ENCODE measurements at regions not wholly inside any gene's neighbourhood (a gene's known extent, or its start where the extent isn't known, plus 50 kb on each side); places are given as distances from the start of the nearest gene placed in this dataset.
"Not testable (repeated sequence)": the region's sequence is repeated elsewhere in the genome, so short reads cannot be mapped to it uniquely, and the experiment has no call there.

- ATAC-seq (no peak), DNase-seq (no peak)
Observed at GRCh38 chr2:34305587-34305986, 706.5 kb upstream of the FAM98A start.

- DNase-seq (no peak), ATAC-seq (no peak)
Observed at GRCh38 chr2:34294961-34295360, 695.9 kb upstream of the FAM98A start.

DNA sequence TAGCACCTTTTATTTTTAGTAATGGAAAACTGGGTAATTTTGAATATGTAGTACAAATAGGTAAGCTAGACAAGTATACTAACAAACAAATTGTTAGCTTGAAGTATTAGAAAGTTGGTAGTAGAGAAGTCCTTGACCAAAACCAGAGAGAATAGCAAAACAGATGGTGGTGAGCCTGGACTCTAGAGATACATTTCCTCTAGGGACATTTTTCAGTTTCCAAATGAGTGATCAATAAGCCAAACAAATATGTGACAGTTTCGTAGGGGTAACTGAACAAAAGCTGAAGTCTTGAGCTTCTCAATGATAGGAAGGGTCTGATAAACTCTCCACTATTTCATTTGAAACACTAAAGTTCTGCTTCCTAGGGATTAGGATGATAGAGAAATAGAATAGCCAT, 692.0 kb upstream of the FAM98A start:
- ATAC-seq, result no peak
- DNase-seq, result no peak

- no peak for DNase-seq
Observed at GRCh38 chr2:34288016-34288415, 688.9 kb upstream of the FAM98A start.

GRCh38 chr2:34280606-34281005, 681.5 kb upstream of the FAM98A start:
- DNase-seq, result no peak
- ATAC-seq, result no peak

More at GRCh38 chr2:34288016-34288415, 688.9 kb upstream of the FAM98A start:
- no peak for ATAC-seq

DNA sequence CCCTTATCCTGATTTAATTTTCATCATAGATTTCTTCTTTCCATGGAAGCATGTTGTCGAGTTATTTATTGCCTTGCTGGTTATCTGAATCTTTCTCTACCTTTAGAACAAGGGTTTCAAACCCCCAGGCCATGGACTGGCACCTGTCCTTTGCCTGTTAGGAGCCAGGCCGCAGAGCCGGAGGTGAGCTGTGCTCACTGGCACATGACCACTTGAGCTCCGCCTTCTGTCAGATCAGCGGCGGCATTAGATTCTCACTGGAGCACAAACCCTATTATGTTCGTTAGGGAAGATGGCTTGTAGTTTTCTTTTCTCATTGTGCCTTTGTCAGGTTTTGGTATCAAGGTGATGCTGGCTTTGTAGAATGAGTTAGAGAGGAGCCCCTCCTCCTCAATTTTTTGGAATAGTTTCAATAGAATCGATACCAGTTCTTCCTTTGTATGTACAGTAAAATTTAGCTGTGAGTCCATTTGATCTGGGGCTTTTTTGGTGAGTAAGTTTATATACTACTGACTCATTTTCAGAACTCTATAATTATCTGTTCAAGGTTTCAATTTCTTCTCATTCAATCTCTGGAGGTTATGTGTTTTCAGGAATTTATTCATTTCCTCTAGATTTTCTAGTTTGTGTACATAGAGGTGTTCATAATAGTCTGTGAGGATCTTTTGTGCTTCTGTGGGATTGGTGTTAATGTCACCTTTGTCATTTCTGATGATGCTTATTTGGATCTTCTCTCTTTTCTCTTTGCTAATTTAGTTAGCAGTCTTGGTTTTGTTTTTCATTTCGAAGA, 668.0 kb upstream of the FAM98A start:
- DNase-seq, result no peak
- no peak for ATAC-seq

DNA sequence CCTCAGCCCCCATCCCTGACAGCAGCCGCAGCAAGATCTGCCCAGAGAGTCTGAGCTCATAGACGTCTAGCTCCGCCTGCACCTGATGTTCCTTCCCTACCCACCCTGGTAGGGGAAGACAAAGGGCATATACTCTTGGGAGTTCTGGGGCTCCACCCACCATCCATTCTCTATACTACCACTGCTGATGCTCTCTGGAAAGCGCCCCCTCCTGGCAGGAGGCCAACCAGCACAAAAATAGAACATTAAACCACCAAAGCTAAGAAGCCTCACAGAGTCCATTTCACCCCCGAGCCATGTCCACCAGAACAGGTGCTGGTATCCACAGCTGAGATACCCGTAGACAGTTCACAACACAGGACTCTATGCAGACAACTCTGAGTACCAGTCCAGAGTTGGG, 662.6 kb upstream of the FAM98A start:
- no peak for DNase-seq

GRCh38 chr2:34254272-34254878, 655.3 kb upstream of the FAM98A start:
- DNase-seq (no peak), ATAC-seq (no peak)

More for the DNA sequence above, 662.6 kb upstream of the FAM98A start:
- no peak for ATAC-seq

- ATAC-seq, result no peak
- DNase-seq, result no peak
Observed at GRCh38 chr2:34252111-34252510, 653.0 kb upstream of the FAM98A start.

- DNase-seq, result no peak
- ATAC-seq, result no peak
Observed at GRCh38 chr2:34251578-34251977, 652.5 kb upstream of the FAM98A start.

GRCh38 chr2:34244195-34244594, 645.1 kb upstream of the FAM98A start:
- DNase-seq (no peak), ATAC-seq (no peak)

DNA sequence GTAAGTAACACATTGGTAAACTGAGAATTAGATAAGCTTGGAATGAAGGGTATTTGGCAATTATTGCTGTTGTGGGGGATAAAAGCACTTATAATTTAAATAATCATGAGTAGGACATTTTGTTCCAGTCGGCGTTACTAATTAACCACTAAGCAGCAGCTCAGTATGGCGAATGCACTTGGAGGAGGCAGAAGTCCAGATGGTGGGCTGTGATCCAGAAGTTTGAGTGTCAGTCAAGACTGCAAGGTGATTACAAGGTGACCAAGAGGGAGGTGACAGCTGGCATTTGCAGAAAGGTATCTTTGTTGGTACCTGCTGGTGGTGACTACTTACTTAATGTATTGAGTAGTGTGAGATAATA, 643.6 kb upstream of the FAM98A start:
- no peak for ATAC-seq

DNA sequence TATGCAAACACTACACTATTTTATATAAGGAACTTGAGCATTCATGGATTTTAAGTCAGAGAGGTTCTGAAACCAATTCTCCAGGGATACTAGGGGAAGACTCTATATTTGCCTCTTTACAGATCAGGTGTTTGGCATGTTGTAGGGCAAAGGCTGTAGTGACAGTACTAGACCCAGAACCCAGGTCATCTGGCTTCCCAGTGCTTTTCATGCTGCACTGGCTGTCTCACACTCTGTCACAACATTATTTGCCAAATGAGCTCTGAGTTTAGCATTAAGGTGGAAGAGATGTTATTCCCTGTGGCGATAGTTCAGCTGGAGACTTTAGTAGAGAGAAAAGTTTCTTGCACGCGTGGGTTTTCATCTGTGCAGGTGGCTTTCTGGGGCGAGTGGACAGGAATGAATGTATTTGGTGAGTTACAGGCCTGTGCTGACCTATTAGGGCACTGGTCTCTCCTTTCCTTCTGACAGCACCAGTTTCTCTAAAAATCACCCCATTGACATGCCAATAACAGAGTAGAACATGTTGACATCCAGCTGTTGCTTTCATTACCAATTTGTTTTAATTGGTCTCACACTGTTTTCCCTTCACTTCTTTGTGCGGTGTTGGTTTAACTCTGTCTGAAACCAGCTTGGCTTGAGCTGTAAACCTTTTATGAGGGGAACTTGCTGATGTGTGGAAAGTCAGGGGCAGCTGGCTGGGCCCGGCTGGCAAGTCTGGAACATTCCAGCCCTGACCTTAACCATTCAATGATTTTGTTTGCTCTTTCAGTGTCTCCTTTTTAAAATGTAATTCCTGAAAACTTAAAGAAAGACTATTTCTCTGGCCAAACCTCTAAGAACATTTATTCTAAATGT, 643.0 kb upstream of the FAM98A start:
- DNase-seq (no peak), ATAC-seq (no peak)

More for the DNA sequence above, 643.6 kb upstream of the FAM98A start:
- no peak for DNase-seq

DNA sequence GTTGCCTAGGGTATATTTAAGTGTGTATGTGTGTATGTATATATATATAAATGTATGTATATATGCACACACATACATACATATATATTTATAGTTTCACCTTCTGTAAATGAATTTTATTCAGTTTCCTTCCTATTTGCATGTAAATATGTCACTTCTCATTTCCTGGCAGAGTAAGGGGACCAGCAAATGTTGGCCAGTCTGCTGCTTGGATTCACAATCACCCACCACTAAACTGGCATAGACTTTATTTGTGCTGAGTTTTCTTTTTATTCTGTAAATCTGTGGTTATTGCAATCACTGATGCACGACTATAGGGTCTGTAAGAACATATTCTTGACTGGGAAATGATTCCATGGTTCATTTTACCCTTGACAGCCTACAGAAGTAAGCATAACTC, 640.4 kb upstream of the FAM98A start:
- ATAC-seq (no peak), DNase-seq (no peak)

DNA sequence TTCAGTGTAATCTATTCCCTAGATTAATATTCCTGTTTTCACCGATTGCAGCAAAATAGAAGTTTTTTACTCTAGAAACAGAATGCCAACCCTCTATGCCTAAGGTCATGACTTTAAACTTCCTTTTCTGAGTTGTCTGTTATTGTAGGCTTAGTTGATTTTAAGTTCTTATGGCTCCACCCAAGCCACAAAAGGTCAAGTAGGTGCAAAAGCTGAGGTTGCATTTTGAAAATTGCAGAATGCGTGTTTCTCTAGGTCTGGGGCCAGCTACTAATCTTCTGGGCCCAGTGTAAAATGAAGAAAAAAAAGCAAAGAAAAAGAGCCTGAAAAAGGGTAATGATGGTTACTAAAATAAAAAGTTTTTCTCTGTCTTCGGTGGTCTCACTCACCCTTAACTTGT, 635.7 kb upstream of the FAM98A start:
- DNase-seq (no peak), ATAC-seq (no peak)

DNA sequence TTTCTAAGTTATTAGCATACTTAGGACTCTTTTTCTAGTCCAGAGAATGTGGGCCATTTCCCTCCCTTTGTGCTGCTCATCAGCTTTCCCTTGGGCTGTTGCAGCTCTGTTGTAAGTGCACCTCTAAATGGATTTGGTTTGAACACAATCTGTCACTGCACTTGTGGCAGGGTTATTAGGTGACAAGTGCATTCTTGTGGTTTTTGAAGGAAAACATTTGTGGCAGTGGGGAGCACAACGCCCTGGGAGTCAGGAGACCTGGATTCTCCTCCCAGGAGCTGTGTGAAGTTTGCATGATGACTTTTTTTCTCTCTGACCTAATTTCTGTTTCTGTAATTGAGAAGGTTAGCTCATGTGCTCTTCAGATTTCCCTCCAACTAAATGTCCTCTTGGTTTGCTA, 630.9 kb upstream of the FAM98A start:
- ATAC-seq, result no peak
- no peak for DNase-seq

- DNase-seq, result no peak
- no peak for ATAC-seq
Observed at GRCh38 chr2:34215174-34215573, 616.1 kb upstream of the FAM98A start.

DNA sequence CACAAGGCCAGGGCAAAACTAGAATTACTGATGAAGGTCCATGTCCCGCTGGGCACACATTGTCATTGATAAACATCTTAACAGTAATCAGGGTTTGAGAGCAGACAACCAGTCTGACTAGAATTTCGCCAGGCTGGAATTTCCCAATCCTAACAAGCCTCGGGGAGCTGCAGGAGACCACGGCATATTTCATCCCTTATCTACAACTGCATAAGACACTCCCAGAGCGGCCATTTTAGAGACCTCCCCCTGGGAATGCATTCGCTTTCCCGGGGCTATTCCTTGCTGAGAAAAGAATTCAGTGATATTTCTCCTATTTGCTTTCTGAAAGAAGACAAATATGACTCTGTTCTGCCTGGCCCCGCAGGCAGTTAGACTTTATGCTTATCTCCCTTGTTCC, 611.3 kb upstream of the FAM98A start:
- ATAC-seq, DNase-seq: not testable (repeated sequence)

DNA sequence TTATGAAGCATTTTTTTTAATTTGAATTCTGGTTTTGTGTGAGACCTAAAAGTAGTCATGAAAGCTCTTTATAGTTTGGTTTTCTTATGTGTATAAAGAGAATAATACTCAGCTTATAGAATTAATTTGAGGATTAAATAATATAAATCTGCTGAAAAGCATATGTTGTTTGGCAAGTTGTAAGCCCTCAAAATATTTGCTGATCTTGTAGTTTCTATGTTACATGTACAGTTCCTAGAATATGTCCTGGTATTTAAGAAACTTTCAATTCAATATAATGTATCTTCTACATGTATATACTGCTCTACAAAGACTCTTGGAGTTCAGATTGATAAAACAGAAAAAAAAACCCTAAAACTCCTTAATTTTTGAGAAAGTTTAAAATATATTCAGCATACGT, 605.5 kb upstream of the FAM98A start:
- no peak for DNase-seq
- no peak for ATAC-seq

- ATAC-seq (no peak), DNase-seq (no peak)
Observed at GRCh38 chr2:34201099-34201498, 602.0 kb upstream of the FAM98A start.

DNA sequence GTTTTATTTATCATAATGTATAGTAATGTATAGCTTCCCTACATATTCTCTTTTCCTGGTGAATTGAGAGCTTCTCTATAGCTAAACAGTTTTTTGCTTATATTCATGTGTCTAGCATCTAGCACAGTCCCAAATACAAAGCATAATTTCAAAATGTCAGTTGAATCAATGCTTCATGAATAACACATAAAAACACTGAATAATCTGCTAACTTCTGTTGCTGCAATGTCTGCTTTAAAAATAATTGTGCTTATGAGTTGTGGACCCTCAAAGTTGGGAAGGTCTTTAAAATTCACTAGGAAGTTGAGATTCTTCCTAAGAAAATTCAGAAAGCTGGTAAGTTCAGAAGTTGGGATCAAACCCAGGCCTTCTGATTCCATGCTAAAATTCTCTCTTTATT, 600.9 kb upstream of the FAM98A start:
- DNase-seq, result no peak
- no peak for ATAC-seq

DNA sequence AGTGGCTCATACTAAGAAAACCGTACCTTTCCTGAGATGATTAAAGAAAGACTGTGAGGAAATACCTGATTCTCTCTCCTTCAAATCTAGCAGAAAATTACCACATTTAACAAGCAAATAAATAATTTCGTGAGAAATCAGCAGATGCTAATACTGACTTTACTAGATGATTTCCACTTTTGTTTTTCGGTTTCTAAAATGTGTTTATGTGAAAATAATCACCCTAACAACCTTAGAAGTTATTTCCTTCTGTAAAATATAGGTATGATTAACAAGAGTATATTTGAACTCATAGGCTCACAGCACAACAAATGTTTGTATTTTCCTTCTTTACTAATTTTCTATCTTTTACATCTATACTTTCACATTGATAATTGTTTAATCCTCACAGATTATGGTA, 594.1 kb upstream of the FAM98A start:
- ATAC-seq (no peak), DNase-seq (no peak)
